Osteocyte (in vitro differentiated cells): ENCODE measurements at regions not wholly inside any gene's neighbourhood (a gene's known extent, or its start where the extent isn't known, plus 50 kb on each side); places are given as distances from the start of the nearest gene placed in this dataset.

Source experiments
- DNase-seq: peaks from one replicate; pipeline ENCODE4 v3.0.0; 2021; ENCODE audit warnings: mixed read lengths; ENCODE audit not compliant: unreplicated experiment; ENCODE audit errors: extremely low spot score
- H3K27ac Mint-ChIP-seq: one replicate; pipeline ENCODE4 v1.8.0; 2021; ENCODE audit warnings: mild to moderate bottlenecking, mixed read lengths; ENCODE audit not compliant: unreplicated experiment
- H3K27me3 Mint-ChIP-seq: one replicate; pipeline ENCODE4 v1.8.0; 2021; ENCODE audit warnings: mixed read lengths; ENCODE audit not compliant: unreplicated experiment
- H3K36me3 Mint-ChIP-seq: one replicate; pipeline ENCODE4 v1.8.0; 2021; ENCODE audit warnings: mixed read lengths; ENCODE audit not compliant: unreplicated experiment
- H3K4me1 Mint-ChIP-seq: one replicate; pipeline ENCODE4 v1.8.0; 2021; ENCODE audit warnings: mixed read lengths; ENCODE audit not compliant: unreplicated experiment
- H3K4me3 Mint-ChIP-seq: one replicate; pipeline ENCODE4 v1.8.0; 2021; ENCODE audit warnings: mild to moderate bottlenecking, moderate library complexity, mixed read lengths; ENCODE audit not compliant: unreplicated experiment
- H3K9me3 Mint-ChIP-seq: one replicate; pipeline ENCODE4 v1.8.0; 2021; ENCODE audit warnings: mixed read lengths; ENCODE audit not compliant: unreplicated experiment
- TF ChIP-seq, protein P1 (sequence below): fragments of 200-600 bp; sonication (generic); IDR thresholded peaks from 2 replicates; pipeline ENCODE4 v1.5.0; 2021; ENCODE audit warnings: antibody characterized with exemption, mild to moderate bottlenecking, moderate library complexity

DNA sequence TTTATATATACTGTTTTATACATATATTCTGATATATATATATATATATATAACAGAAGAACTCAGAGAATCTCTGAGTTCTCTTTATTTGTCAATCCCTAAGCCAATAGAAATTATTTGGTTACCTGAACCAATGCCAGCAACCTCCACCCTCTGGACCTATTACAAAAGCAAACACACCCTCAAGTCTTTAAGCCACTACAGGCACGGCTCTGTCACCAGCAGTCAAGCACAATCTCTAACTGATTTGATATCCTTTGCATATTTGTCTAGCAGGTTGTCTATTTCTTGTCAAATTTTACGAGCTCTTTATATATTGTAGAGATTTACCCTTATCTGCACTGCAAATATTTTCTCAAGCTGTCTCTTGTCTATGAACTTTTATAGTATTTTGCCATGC, 66.6 kb upstream of the TOPAZ1 start:
- TF ChIP-seq, protein P1, sequence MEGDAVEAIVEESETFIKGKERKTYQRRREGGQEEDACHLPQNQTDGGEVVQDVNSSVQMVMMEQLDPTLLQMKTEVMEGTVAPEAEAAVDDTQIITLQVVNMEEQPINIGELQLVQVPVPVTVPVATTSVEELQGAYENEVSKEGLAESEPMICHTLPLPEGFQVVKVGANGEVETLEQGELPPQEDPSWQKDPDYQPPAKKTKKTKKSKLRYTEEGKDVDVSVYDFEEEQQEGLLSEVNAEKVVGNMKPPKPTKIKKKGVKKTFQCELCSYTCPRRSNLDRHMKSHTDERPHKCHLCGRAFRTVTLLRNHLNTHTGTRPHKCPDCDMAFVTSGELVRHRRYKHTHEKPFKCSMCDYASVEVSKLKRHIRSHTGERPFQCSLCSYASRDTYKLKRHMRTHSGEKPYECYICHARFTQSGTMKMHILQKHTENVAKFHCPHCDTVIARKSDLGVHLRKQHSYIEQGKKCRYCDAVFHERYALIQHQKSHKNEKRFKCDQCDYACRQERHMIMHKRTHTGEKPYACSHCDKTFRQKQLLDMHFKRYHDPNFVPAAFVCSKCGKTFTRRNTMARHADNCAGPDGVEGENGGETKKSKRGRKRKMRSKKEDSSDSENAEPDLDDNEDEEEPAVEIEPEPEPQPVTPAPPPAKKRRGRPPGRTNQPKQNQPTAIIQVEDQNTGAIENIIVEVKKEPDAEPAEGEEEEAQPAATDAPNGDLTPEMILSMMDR, result no peak
- H3K4me3 Mint-ChIP-seq, result no peak overlapping the region
- H3K27me3 Mint-ChIP-seq, result peaks cover 47% of the 10 kb centered on the region
- H3K27ac Mint-ChIP-seq, result no peak overlapping the region
- no peaks in the 10 kb centered on the region for H3K4me1 Mint-ChIP-seq
- H3K9me3 Mint-ChIP-seq, result peaks cover 7% of the 10 kb centered on the region
- DNase-seq, result no peak
- H3K36me3 Mint-ChIP-seq, result no peaks in the 10 kb centered on the region

DNA sequence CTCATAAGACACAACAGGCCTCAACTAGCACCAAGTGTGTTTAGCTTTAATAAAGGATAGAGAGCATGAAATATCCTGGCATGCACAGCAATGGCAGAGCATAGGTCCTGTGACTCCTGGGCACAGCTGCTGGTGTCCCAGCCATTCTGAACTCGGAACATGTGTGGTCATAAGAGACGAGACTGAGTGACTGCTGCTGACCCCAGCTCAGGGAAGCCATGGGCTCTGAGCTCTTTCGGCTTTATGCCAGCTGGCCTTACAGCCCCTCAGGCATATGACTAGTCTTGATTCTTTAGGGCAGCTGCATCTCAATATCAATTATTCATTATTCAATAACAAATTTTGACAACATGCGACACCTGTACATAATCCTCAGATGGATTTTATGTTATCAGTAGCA, 62.4 kb upstream of the TOPAZ1 start:
- H3K4me1 Mint-ChIP-seq, result peaks cover 2% of the 10 kb centered on the region
- DNase-seq, result no peak
- H3K4me3 Mint-ChIP-seq, result no peak overlapping the region
- H3K27ac Mint-ChIP-seq, result no peak overlapping the region
- no peaks in the 10 kb centered on the region for H3K9me3 Mint-ChIP-seq
- no peaks in the 10 kb centered on the region for H3K36me3 Mint-ChIP-seq
- TF ChIP-seq, protein P1, result no peak
- peaks cover 49% of the 10 kb centered on the region for H3K27me3 Mint-ChIP-seq

DNA sequence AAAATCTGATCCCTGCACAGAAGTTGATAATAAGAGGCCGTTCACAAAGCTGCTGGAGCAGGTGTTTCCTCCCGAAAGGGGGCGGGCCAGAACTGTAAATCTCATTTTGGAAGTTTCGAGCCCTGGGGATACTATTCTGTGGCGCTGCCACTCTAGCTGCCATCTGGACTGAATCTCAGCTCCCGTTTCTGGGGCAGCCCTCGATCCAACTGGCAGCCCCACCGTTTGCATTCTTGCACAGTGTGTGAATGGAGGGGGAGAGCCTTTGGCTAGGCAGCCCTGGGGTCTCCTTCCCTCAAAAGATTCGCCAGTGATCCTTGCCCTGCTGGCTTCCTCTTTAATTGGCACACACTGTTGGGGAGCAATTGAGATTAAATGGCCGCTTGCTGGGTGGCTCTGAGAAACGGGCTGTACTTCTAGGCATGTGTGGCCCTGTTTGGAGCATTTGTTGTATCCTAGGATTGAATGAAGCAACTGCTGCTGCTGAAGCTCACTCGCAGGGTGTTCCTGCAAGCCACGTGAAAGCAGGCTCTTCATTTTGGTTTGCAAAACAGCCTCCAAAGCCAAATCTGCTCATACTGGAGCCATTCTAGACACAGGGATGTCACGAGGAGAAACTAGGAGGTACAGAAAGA, 57.2 kb upstream of the TOPAZ1 start:
- Mint-ChIP-seq H3K4me3 (no peak overlapping the region), H3K27ac (no peak overlapping the region), H3K9me3 (no peaks in the 10 kb centered on the region), H3K27me3 (peaks cover 45% of the 10 kb centered on the region), H3K36me3 (no peaks in the 10 kb centered on the region), H3K4me1 (peaks cover 2% of the 10 kb centered on the region)
- TF ChIP-seq, protein P1, result no peak
- DNase-seq, result no peak

DNA sequence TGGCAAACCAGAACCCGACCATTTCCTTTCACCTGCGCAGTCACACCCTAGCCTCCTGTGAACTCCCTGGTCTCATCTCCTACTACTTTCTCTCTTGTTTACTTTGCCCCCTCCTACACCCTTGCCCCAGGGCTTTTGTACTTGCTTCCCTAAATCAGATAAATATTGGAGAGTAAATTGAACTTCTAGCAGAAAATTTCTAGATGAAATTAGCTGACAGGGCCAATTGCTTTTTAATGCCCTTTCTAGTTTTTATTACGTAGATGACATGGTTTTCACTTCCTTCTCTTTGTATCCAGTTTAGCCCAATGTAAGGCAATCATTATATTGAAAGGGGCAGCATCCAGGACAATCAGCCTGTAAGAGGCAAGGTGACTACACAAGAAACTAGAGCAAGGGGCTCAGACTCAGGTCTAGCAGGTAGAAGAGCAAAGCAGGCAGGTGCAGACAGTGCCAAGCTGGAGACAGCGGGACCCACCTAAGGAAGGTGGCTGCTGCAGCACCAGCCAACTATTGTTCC, 56.2 kb upstream of the TOPAZ1 start:
- Mint-ChIP-seq H3K36me3 (no peaks in the 10 kb centered on the region), H3K27me3 (peaks cover 40% of the 10 kb centered on the region), H3K4me1 (peaks cover 2% of the 10 kb centered on the region), H3K9me3 (no peaks in the 10 kb centered on the region), H3K27ac (no peak overlapping the region), H3K4me3 (no peak overlapping the region)
- DNase-seq, result no peak
- TF ChIP-seq, protein P1, result no peak

DNA sequence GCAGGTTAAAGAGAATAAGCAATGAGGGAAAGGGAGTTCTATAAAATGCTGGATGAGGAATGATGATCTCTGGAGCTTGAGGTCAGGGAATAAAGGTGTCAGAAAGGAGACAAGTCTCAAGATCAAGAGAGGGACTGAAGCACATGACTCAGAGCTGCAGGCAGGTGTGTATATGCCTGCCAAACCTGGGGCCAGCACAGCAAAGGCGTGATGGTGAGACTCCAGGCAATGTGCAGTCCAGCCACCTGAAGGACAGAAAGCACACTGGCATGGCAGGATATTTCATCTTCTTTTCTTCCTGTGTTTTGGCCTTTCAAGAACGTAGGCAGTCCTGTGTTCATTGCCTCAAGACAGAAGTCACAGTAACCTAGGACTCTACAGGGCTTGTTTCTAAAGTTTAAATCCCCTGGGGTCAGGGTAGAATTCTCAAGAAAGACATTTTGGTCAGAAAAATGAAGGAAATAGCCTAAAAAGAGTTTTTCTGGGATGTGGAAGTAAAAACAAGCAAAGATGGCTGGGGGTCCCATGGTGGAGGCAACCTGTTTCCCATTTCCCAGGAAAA, 55.5 kb upstream of the TOPAZ1 start:
- no peaks in the 10 kb centered on the region for H3K36me3 Mint-ChIP-seq
- TF ChIP-seq, protein P1, result no peak
- no peaks in the 10 kb centered on the region for H3K9me3 Mint-ChIP-seq
- H3K27ac Mint-ChIP-seq, result no peak overlapping the region
- no peak overlapping the region for H3K4me3 Mint-ChIP-seq
- H3K4me1 Mint-ChIP-seq, result peaks cover 2% of the 10 kb centered on the region
- peaks cover 40% of the 10 kb centered on the region for H3K27me3 Mint-ChIP-seq
- DNase-seq, result no peak
